ENCODE measurements at regions not wholly inside any gene's neighbourhood (a gene's known extent, or its start where the extent isn't known, plus 50 kb on each side); places are given as distances from the start of the nearest gene placed in this dataset.

- DNase-seq = no peak
Measured at GRCh38 chr13:73397496-73398305, 338.9 kb downstream of the KLF5 start.

GRCh38 chr13:73394066-73394465, 335.3 kb downstream of the KLF5 start:
- no peak for DNase-seq

- no peak for DNase-seq
Measured at GRCh38 chr13:73390100-73390499, 331.3 kb downstream of the KLF5 start.

- no peak for DNase-seq
Measured at GRCh38 chr13:73388586-73388985, 329.8 kb downstream of the KLF5 start.

- DNase-seq = no peak
Measured at GRCh38 chr13:73387318-73387717, 328.5 kb downstream of the KLF5 start.

- no peak for DNase-seq
Measured at GRCh38 chr13:73385848-73386247, 327.0 kb downstream of the KLF5 start.

GRCh38 chr13:73372666-73373627, 314.1 kb downstream of the KLF5 start:
- DNase-seq = no peak

- no peak for DNase-seq
Measured at GRCh38 chr13:73370066-73370465, 311.3 kb downstream of the KLF5 start.

GRCh38 chr13:73369095-73369494, 310.3 kb downstream of the KLF5 start:
- DNase-seq = no peak

- DNase-seq = no peak
Measured at GRCh38 chr13:73368608-73369007, 309.8 kb downstream of the KLF5 start.

- no peak for DNase-seq
Measured at GRCh38 chr13:73367886-73368285, 309.1 kb downstream of the KLF5 start.

- no peak for DNase-seq
Measured at GRCh38 chr13:73366241-73366640, 307.4 kb downstream of the KLF5 start.

- DNase-seq = no peak
Measured at GRCh38 chr13:73365681-73366080, 306.9 kb downstream of the KLF5 start.

GRCh38 chr13:73365252-73365651, 306.4 kb downstream of the KLF5 start:
- no peak for DNase-seq

GRCh38 chr13:73364736-73365135, 305.9 kb downstream of the KLF5 start:
- no peak for DNase-seq

- no peak for DNase-seq
Measured at GRCh38 chr13:73358606-73359095, 299.8 kb downstream of the KLF5 start.

- DNase-seq = no peak
Measured at GRCh38 chr13:73355134-73355533, 296.3 kb downstream of the KLF5 start.

GRCh38 chr13:73351730-73352129, 292.9 kb downstream of the KLF5 start:
- DNase-seq = no peak

GRCh38 chr13:73341748-73342147, 282.9 kb downstream of the KLF5 start:
- no peak for DNase-seq

GRCh38 chr13:73340069-73340468, 281.3 kb downstream of the KLF5 start:
- DNase-seq = no peak

- no peak for DNase-seq
Measured at GRCh38 chr13:73339086-73339485, 280.3 kb downstream of the KLF5 start.

- DNase-seq = no peak
Measured at GRCh38 chr13:73338389-73338788, 279.6 kb downstream of the KLF5 start.

GRCh38 chr13:73337532-73337931, 278.7 kb downstream of the KLF5 start:
- no peak for DNase-seq
